ENCODE measurements at regions not wholly inside any gene's neighbourhood (a gene's known extent, or its start where the extent isn't known, plus 50 kb on each side); places are given as distances from the start of the nearest gene placed in this dataset.

DNA sequence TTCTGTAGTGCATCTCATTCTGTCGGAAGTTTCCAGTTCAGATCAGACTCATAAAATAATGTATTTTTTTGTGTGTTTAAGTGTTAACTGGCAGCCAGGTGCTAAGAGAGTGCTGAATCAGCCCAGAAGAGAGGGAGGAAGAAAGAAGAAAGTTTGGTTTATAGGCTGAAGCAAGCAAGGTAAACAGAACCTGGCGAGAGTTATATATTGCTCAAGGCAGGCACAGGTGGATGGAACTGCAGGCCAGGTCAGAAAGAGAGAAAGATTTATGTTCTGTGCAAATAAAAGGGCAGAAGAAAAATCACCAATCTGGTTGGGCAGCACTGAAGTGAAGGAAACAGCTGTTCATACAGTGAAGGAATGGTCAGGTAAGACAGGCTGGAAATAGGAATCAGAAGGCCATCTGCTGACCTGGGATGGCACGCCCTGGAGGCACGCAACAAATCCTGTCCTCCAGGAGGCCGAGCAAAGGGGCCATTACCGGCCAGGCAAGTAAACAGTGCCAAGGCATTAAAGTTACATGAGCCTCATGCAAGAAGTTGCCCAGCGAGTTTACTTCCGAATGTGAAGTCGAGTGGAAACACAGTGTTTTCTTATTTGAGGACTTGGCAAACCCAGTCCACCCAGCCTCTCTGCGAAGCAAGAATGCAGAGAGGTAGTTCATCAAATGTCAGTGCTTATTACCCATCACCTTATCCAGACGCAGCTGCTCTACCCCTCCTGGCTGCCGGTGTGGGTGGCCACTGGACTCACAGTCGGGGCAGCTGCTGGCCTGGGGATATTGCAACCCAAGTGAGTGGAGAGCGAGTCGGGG is 309.8 kb downstream of the VPS13C start:
- H3K4me3 ChIP-seq (ENCODE audit: low read depth, low read length) = no peak overlapping the region
- no peaks in the 10 kb centered on the region for H3K27me3 ChIP-seq (ENCODE audit: insufficient read depth, low read depth, severe bottlenecking)
- TF ChIP-seq, protein P1, sequence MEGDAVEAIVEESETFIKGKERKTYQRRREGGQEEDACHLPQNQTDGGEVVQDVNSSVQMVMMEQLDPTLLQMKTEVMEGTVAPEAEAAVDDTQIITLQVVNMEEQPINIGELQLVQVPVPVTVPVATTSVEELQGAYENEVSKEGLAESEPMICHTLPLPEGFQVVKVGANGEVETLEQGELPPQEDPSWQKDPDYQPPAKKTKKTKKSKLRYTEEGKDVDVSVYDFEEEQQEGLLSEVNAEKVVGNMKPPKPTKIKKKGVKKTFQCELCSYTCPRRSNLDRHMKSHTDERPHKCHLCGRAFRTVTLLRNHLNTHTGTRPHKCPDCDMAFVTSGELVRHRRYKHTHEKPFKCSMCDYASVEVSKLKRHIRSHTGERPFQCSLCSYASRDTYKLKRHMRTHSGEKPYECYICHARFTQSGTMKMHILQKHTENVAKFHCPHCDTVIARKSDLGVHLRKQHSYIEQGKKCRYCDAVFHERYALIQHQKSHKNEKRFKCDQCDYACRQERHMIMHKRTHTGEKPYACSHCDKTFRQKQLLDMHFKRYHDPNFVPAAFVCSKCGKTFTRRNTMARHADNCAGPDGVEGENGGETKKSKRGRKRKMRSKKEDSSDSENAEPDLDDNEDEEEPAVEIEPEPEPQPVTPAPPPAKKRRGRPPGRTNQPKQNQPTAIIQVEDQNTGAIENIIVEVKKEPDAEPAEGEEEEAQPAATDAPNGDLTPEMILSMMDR (IDR thresholded peaks at IDR 0.05; ENCODE audit: low read depth, low read length) = no peak
- H3K27ac ChIP-seq = no peak overlapping the region
- no peaks in the 10 kb centered on the region for H3K36me3 ChIP-seq
- H3K9me3 ChIP-seq (ENCODE audit: severe bottlenecking) = no peaks in the 10 kb centered on the region
- DNase-seq = no peak

DNA sequence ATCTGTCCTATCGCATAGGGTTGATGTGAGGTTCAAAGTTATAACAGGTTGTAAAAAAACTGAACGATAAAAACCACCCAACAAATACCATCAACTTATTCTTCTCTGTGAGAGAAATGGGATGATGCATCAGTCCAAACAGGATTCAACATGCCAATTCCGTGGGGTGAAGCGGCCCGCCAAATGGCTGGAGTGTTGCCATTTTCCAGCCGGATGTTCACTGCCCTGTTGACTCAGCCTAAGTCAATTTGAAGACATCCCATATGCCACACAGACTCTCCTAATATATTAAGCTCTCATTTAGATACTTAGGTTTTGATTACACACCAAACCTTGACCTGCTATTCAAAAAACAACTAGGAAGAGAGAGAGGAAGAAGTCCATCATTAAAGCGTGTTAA is 311.1 kb downstream of the VPS13C start:
- no peaks in the 10 kb centered on the region for H3K9me3 ChIP-seq (ENCODE audit: severe bottlenecking)
- H3K27me3 ChIP-seq (ENCODE audit: insufficient read depth, low read depth, severe bottlenecking) = no peaks in the 10 kb centered on the region
- TF ChIP-seq, protein P1 (IDR thresholded peaks at IDR 0.05; ENCODE audit: low read depth, low read length) = no peak
- H3K4me3 ChIP-seq (ENCODE audit: low read depth, low read length) = no peak overlapping the region
- H3K27ac ChIP-seq = no peak overlapping the region
- no peak for DNase-seq
- H3K36me3 ChIP-seq = no peaks in the 10 kb centered on the region

DNA sequence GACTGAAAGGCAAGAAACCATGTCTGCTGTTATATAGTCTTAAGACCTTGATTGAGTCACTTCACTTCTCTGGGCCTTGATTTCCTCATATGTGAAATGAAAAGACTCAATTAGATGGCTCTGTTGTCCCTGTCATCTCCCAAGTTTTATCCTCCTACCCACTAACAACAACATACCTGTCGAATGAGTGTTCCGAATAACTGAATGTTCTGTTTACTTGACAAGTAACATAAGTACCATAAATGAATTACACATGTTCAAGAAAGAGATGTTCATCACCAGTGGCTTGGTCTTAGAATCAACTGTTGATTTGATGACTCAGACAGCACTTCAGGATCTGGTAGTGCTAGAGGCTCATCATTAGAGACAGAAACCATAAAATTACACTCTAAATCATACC is 311.7 kb downstream of the VPS13C start:
- H3K27me3 ChIP-seq (ENCODE audit: insufficient read depth, low read depth, severe bottlenecking) = no peaks in the 10 kb centered on the region
- no peaks in the 10 kb centered on the region for H3K9me3 ChIP-seq (ENCODE audit: severe bottlenecking)
- H3K4me3 ChIP-seq (ENCODE audit: low read depth, low read length) = no peak overlapping the region
- TF ChIP-seq, protein P1 (IDR thresholded peaks at IDR 0.05; ENCODE audit: low read depth, low read length) = no peak
- no peak overlapping the region for H3K27ac ChIP-seq
- H3K36me3 ChIP-seq = no peaks in the 10 kb centered on the region
- DNase-seq = no peak

DNA sequence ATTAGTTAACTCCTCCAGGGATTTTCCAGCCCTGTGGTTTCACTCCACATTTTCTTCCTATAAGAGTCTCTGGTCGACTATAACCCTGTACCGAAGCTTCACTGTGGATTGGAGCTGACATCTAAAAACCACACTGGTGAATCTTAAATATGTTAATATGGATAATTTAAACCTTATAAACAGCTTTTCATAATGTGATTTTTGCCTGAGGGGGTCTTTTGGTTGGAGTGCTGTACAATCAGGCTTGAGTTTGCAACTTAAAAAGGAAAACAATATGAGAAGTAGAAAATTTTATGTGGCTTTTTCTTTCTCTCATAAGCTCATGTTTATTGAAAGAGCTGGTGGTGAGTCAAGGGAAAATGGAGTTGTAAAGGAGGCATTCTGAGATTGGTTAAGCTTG is 313.7 kb downstream of the VPS13C start:
- no peaks in the 10 kb centered on the region for H3K27me3 ChIP-seq (ENCODE audit: insufficient read depth, low read depth, severe bottlenecking)
- H3K9me3 ChIP-seq (ENCODE audit: severe bottlenecking) = no peaks in the 10 kb centered on the region
- no peak overlapping the region for H3K4me3 ChIP-seq (ENCODE audit: low read depth, low read length)
- H3K36me3 ChIP-seq = no peaks in the 10 kb centered on the region
- TF ChIP-seq, protein P1 (IDR thresholded peaks at IDR 0.05; ENCODE audit: low read depth, low read length) = no peak
- no peak overlapping the region for H3K27ac ChIP-seq
- no peak for DNase-seq

DNA sequence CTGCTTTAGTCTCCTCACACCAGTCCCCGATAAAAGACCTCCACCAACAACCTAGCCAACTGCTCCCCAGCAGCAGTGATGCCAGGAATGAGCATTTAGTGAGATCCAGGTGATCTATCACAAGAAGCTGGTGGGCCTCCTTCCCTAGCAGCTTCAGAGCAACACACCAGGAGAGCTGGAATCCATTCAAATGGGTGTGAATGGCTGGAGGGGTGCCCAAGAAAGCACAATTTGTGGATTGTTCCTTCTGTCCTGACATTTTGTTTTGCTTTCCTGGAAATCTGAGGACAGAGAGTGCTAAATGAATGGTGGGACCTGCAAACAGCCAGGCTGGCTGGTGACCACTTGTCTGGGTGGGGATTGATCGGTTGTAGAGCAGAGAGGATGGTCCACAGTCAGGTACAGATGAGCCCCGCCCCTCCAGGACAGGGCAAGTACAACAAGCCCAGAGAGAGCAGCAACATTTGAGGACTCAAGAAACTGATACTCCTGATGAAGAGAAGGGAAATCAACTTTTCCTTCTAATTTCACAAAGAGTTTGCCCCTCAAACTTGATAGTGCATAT is 316.8 kb downstream of the VPS13C start:
- no peaks in the 10 kb centered on the region for H3K27me3 ChIP-seq (ENCODE audit: insufficient read depth, low read depth, severe bottlenecking)
- no peak for DNase-seq
- H3K27ac ChIP-seq = no peak overlapping the region
- H3K4me3 ChIP-seq (ENCODE audit: low read depth, low read length) = no peak overlapping the region
- TF ChIP-seq, protein P1 (IDR thresholded peaks at IDR 0.05; ENCODE audit: low read depth, low read length) = no peak
- no peaks in the 10 kb centered on the region for H3K9me3 ChIP-seq (ENCODE audit: severe bottlenecking)
- no peaks in the 10 kb centered on the region for H3K36me3 ChIP-seq

Data from WERI-Rb-1 (cell line).